H9 (cell line): ENCODE measurements at regions not wholly inside any gene's neighbourhood (a gene's known extent, or its start where the extent isn't known, plus 50 kb on each side); places are given as distances from the start of the nearest gene placed in this dataset.

ENCODE experiments used
- DNase-seq: peaks from one replicate; pipeline ENCODE4 v3.0.0-alpha.2; 2017
- H2AFZ ChIP-seq: one replicate; pipeline ENCODE4 v1.6.1; 2013; ENCODE audit warnings: mild to moderate bottlenecking, low read length, control low read depth, moderate library complexity
- H2AK5ac ChIP-seq: 2 replicates; pipeline ENCODE4 v1.6.1; 2013; ENCODE audit warnings: low read length, control low read depth, mixed read lengths; ENCODE audit not compliant: insufficient read length
- H2BK120ac ChIP-seq: one replicate; pipeline ENCODE4 v1.6.1; 2013; ENCODE audit warnings: low read depth, mild to moderate bottlenecking, low read length, control low read depth, inconsistent platforms; ENCODE audit not compliant: poor library complexity, severe bottlenecking
- H2BK12ac ChIP-seq: 2 replicates; pipeline ENCODE4 v1.6.1; 2013; ENCODE audit warnings: low read length, control low read depth, mixed read lengths, low read depth; ENCODE audit not compliant: insufficient read length
- H2BK15ac ChIP-seq: 2 replicates; pipeline ENCODE4 v1.6.1; 2013; ENCODE audit warnings: low read depth, low read length, control low read depth
- H2BK20ac ChIP-seq: one replicate; pipeline ENCODE4 v1.6.1; 2013; ENCODE audit warnings: low read depth, mild to moderate bottlenecking, low read length, control low read depth, inconsistent platforms; ENCODE audit not compliant: poor library complexity, severe bottlenecking
- H2BK5ac ChIP-seq: 2 replicates; pipeline ENCODE4 v1.6.1; 2013; ENCODE audit warnings: low read length, control low read depth, mixed read lengths; ENCODE audit not compliant: insufficient read length
- H3K14ac ChIP-seq: 2 replicates; pipeline ENCODE4 v1.6.1; 2013; ENCODE audit warnings: low read length, control low read depth; ENCODE audit not compliant: insufficient read depth
- H3K18ac ChIP-seq: 2 replicates; pipeline ENCODE4 v1.6.1; 2013; ENCODE audit warnings: low read depth, mild to moderate bottlenecking, mixed read lengths, low read length, control low read depth; ENCODE audit not compliant: insufficient read length
- H3K23ac ChIP-seq: 2 replicates; pipeline ENCODE4 v1.6.1; 2013; ENCODE audit warnings: low read length, control low read depth, mixed read lengths, low read depth; ENCODE audit not compliant: insufficient read length
- H3K23me2 ChIP-seq: 2 replicates; pipeline ENCODE4 v1.6.1; 2013; ENCODE audit warnings: low read depth, mild to moderate bottlenecking, mixed read lengths, low read length, control low read depth; ENCODE audit not compliant: insufficient read length, poor library complexity, severe bottlenecking
- H3K27ac ChIP-seq: 2 replicates; pipeline ENCODE4 v1.5.1; 2013; ENCODE audit warnings: low read length, control low read depth, mixed read lengths, low read depth; ENCODE audit not compliant: insufficient read length
- H3K27me3 ChIP-seq: 2 replicates; pipeline ENCODE4 v1.6.1; 2013; ENCODE audit warnings: low read length, control low read depth, inconsistent platforms; ENCODE audit not compliant: insufficient read depth
- H3K4ac ChIP-seq: 2 replicates; pipeline ENCODE4 v1.6.1; 2013; ENCODE audit warnings: low read depth, mild to moderate bottlenecking, control low read depth, inconsistent platforms, low read length, moderate library complexity
- H3K4me1 ChIP-seq: 2 replicates; pipeline ENCODE4 v1.6.1; 2013; ENCODE audit warnings: low read length, control low read depth, inconsistent platforms; ENCODE audit not compliant: insufficient read depth
- H3K4me2 ChIP-seq: 2 replicates; pipeline ENCODE4 v1.6.1; 2013; ENCODE audit warnings: low read length, control low read depth, mixed read lengths; ENCODE audit not compliant: insufficient read length, insufficient read depth
- H3K56ac ChIP-seq: 2 replicates; pipeline ENCODE4 v1.6.1; 2013; ENCODE audit warnings: low read depth, mild to moderate bottlenecking, mixed read lengths, low read length, control low read depth; ENCODE audit not compliant: insufficient read length
- H3K79me1 ChIP-seq: 2 replicates; pipeline ENCODE4 v1.6.1; 2013; ENCODE audit warnings: low read depth, mild to moderate bottlenecking, moderate library complexity, low read length, control low read depth, inconsistent platforms; ENCODE audit not compliant: insufficient read depth, poor library complexity, severe bottlenecking
- H3K79me2 ChIP-seq: 2 replicates; pipeline ENCODE4 v1.6.1; 2013; ENCODE audit warnings: low read length, control low read depth, inconsistent platforms; ENCODE audit not compliant: insufficient read depth
- H3K9ac ChIP-seq: 2 replicates; pipeline ENCODE4 v1.6.1; 2013; ENCODE audit warnings: low read length, control low read depth, mixed read lengths; ENCODE audit not compliant: insufficient read length; ENCODE audit errors: extremely low read depth
- H3K9me3 ChIP-seq: one replicate; pipeline ENCODE4 v1.6.1; 2013; ENCODE audit warnings: low read depth, low read length, inconsistent platforms; ENCODE audit not compliant: control insufficient read depth
- H3T11ph ChIP-seq: one replicate; pipeline ENCODE4 v1.6.1; 2013; ENCODE audit warnings: mild to moderate bottlenecking, low read length, control low read depth, inconsistent platforms
- H4K20me1 ChIP-seq: one replicate; pipeline ENCODE4 v1.6.1; 2013; ENCODE audit not compliant: control insufficient read depth, insufficient read length, insufficient read depth
- H4K5ac ChIP-seq: 2 replicates; pipeline ENCODE4 v1.6.1; 2013; ENCODE audit warnings: low read depth, mild to moderate bottlenecking, mixed read lengths, low read length, control low read depth; ENCODE audit not compliant: insufficient read length
- H4K8ac ChIP-seq: replicated peaks from 2 replicates; pipeline ENCODE4 v1.6.1; 2013; ENCODE audit warnings: low read length, control low read depth, mixed read lengths, low read depth; ENCODE audit not compliant: insufficient read length
- H4K91ac ChIP-seq: 2 replicates; pipeline ENCODE4 v1.6.1; 2013; ENCODE audit warnings: low read depth, mild to moderate bottlenecking, moderate library complexity, mixed read lengths, low read length, control low read depth; ENCODE audit not compliant: insufficient read length
- H3K27ac Mint-ChIP-seq, 3 experiments: 2 replicates in 2 of 3; 3 replicates in 1 of 3; pipeline ENCODE4 v1.8.0; 2020 to 2021; ENCODE audit warnings: mixed read lengths in 3 of 3, mild to moderate bottlenecking in 1 of 3, moderate library complexity in 1 of 3
- H3K27me3 Mint-ChIP-seq: 2 replicates; pipeline ENCODE4 v1.8.0; 2021; ENCODE audit warnings: low read depth, mild to moderate bottlenecking, moderate library complexity, mixed read lengths
- H3K36me3 Mint-ChIP-seq, 3 experiments: 2 replicates in 2 of 3; 3 replicates in 1 of 3; pipeline ENCODE4 v1.8.0; 2020 to 2021; ENCODE audit warnings: low read depth in 3 of 3, mixed read lengths in 3 of 3; ENCODE audit not compliant: insufficient read depth in 1 of 3
- H3K4me1 Mint-ChIP-seq, 2 experiments: 2 replicates each; pipeline ENCODE4 v1.8.0; 2020; ENCODE audit warnings: mixed read lengths in 2 of 2
- H3K4me3 Mint-ChIP-seq, 2 experiments: 2 replicates in 1 of 2; 3 replicates in 1 of 2; pipeline ENCODE4 v1.8.0; 2020 to 2021; ENCODE audit warnings: mild to moderate bottlenecking in 2 of 2, mixed read lengths in 2 of 2, moderate library complexity in 1 of 2
- H3K9me3 Mint-ChIP-seq, 2 experiments: 2 replicates in 1 of 2; 3 replicates in 1 of 2; pipeline ENCODE4 v1.8.0; 2020; ENCODE audit warnings: mild to moderate bottlenecking in 2 of 2, mixed read lengths in 2 of 2, moderate library complexity in 1 of 2
- CTCF ChIP-seq: fragments of 200-600 bp; sonication (generic); conservative IDR thresholded peaks from 3 replicates; pipeline ENCODE4 v1.8.0; 2021; ENCODE audit warnings: antibody characterized with exemption, mild to moderate bottlenecking

- Histone ChIP-seq H2BK15ac (no peak overlapping the region), H2AK5ac (no peak overlapping the region), H3K27me3 (no peaks in the 10 kb centered on the region), H3K23ac (no peak overlapping the region), H3K14ac (no peak overlapping the region), H2AFZ (no peak overlapping the region), H2BK120ac (no peak overlapping the region), H4K5ac (no peak overlapping the region), H2BK12ac (no peak overlapping the region), H3K23me2 (no peaks in the 10 kb centered on the region), H2BK5ac (no peak overlapping the region), H4K91ac (no peak overlapping the region), H3K79me1 (no peaks in the 10 kb centered on the region), H3K4me2 (no peak overlapping the region), H3K27ac (no peak overlapping the region), H3K9ac (no peak overlapping the region), H3K9me3 (no peaks in the 10 kb centered on the region), H3K4ac (no peak overlapping the region), H3K4me1 (no peaks in the 10 kb centered on the region), H4K20me1 (no peaks in the 10 kb centered on the region), H3K56ac (no peak overlapping the region), H3K79me2 (no peaks in the 10 kb centered on the region), H4K8ac (no peak overlapping the region), H3T11ph (no peak overlapping the region), H2BK20ac (no peak overlapping the region), H3K18ac (no peak overlapping the region)
- Mint-ChIP-seq H3K36me3 (no peaks in the 10 kb centered on the region), H3K4me1 (no peaks in the 10 kb centered on the region), H3K4me3 (no peak overlapping the region), H3K9me3 (0 out of 5 replicates have a peak, but pooled peaks cover 0 to 1% of the 10 kb centered on the region in 2 experiments), H3K27ac (no peak overlapping the region), H3K27me3 (no peaks in the 10 kb centered on the region)
- no peak for DNase-seq
- no peak for TF ChIP-seq CTCF
These were observed 197.2 kb downstream of the COX7C start for GRCh38 chr5:86814907-86815306.
